IMR-90 (cell line): ENCODE measurements at regions not wholly inside any gene's neighbourhood (a gene's known extent, or its start where the extent isn't known, plus 50 kb on each side); places are given as distances from the start of the nearest gene placed in this dataset.

ENCODE experiments used
- ATAC-seq: fragments of 200-7000 bp; cut with Tn5 transposase; 2 replicates; pipeline ENCODE4 v1.9.1; 2020; ENCODE audit warnings: low read depth, mild to moderate bottlenecking, moderate library complexity
- BruUV-seq: library from RNA; stranded (reverse); fragments of 400-500 nt; replicated peaks from 2 replicates; lab custom pipeline; 2021; lab: Mats Ljungman, UMichigan
- CTCF ChIA-PET: fragments of 300-600 bp; formaldehyde crosslinking; extraction: SDS; loops from one replicate; lab custom pipeline; 2021; ENCODE audit warnings: antibody characterized with exemption; lab: Yijun Ruan, JAX
- POLR2A ChIA-PET: fragments of 300-600 bp; sonication (Branson Sonifier 250); formaldehyde crosslinking; loops from one replicate; lab custom pipeline; 2022; ENCODE audit warnings: antibody characterized with exemption; ENCODE audit not compliant: unreplicated experiment; lab: Charles Lee
- DNase-seq: peaks from one replicate; pipeline ENCODE4 v3.0.0; 2013
- H2AFZ ChIP-seq: replicated peaks from 2 replicates; pipeline ENCODE3; 2013; ENCODE audit warnings: low read length, mild to moderate bottlenecking; ENCODE audit not compliant: poor library complexity
- H2AK5ac ChIP-seq: 2 replicates; pipeline ENCODE4 v1.6.1; 2013; ENCODE audit warnings: low read depth, low read length, inconsistent platforms
- H2AK9ac ChIP-seq: replicated peaks from 2 replicates; pipeline ENCODE3; 2013; ENCODE audit warnings: mild to moderate bottlenecking, low read depth, low read length, moderate library complexity; ENCODE audit not compliant: poor library complexity
- H2BK120ac ChIP-seq: 2 replicates; pipeline ENCODE4 v1.6.1; 2013; ENCODE audit warnings: low read depth, low read length, inconsistent platforms
- H2BK15ac ChIP-seq: 3 replicates; pipeline ENCODE4 v1.6.1; 2013; ENCODE audit warnings: low read depth, low read length, inconsistent platforms
- H2BK20ac ChIP-seq: 2 replicates; pipeline ENCODE4 v1.6.1; 2013; ENCODE audit warnings: low read depth, mild to moderate bottlenecking, inconsistent platforms, low read length, moderate library complexity
- H2BK5ac ChIP-seq: 2 replicates; pipeline ENCODE4 v1.6.1; 2013; ENCODE audit warnings: mild to moderate bottlenecking, low read depth, low read length, inconsistent platforms; ENCODE audit not compliant: poor library complexity, severe bottlenecking
- H3K14ac ChIP-seq: replicated peaks from 2 replicates; pipeline ENCODE4 v1.6.1; 2013; ENCODE audit warnings: low read depth, low read length, inconsistent platforms
- H3K18ac ChIP-seq: 2 replicates; pipeline ENCODE4 v1.6.1; 2013; ENCODE audit warnings: low read depth, low read length, control low read depth
- H3K23ac ChIP-seq: 2 replicates; pipeline ENCODE4 v1.6.1; 2013; ENCODE audit warnings: low read depth, low read length, inconsistent platforms
- H3K27ac ChIP-seq: 2 replicates; pipeline ENCODE4 v1.5.1; 2013; ENCODE audit warnings: mild to moderate bottlenecking, control low read depth, low read length; ENCODE audit not compliant: insufficient read depth
- H3K27me3 ChIP-seq: 2 replicates; pipeline ENCODE4 v1.6.1; 2013; ENCODE audit warnings: low read length; ENCODE audit not compliant: control insufficient read depth, insufficient read depth
- H3K36me3 ChIP-seq: 2 replicates; pipeline ENCODE4 v1.6.1; 2013; ENCODE audit warnings: low read length, mixed read lengths; ENCODE audit not compliant: control insufficient read depth, insufficient read depth
- H3K4ac ChIP-seq: 2 replicates; pipeline ENCODE4 v1.6.1; 2013; ENCODE audit warnings: low read depth, low read length, inconsistent platforms
- H3K4me1 ChIP-seq: 2 replicates; pipeline ENCODE4 v1.6.1; 2013; ENCODE audit warnings: low read length, mixed read lengths; ENCODE audit not compliant: control insufficient read depth, insufficient read depth
- H3K4me2 ChIP-seq: 2 replicates; pipeline ENCODE4 v1.6.1; 2013; ENCODE audit warnings: low read depth, mild to moderate bottlenecking, control low read depth, low read length, moderate library complexity
- H3K4me3 ChIP-seq: 2 replicates; pipeline ENCODE4 v1.5.1; 2013; ENCODE audit warnings: low read depth, mild to moderate bottlenecking, control low read depth, low read length, moderate library complexity; ENCODE audit not compliant: insufficient read depth
- H3K56ac ChIP-seq: 2 replicates; pipeline ENCODE4 v1.6.1; 2013; ENCODE audit warnings: low read length, inconsistent platforms; ENCODE audit not compliant: insufficient read depth; ENCODE audit errors: extremely low read depth
- H3K79me1 ChIP-seq, 2 experiments: 2 replicates each; pipeline ENCODE4 v1.6.1; 2013; ENCODE audit warnings: low read length in 2 of 2, inconsistent platforms in 1 of 2, low read depth in 1 of 2
- H3K9ac ChIP-seq: 2 replicates; pipeline ENCODE4 v1.6.1; 2013; ENCODE audit warnings: low read depth, low read length, control low read depth
- H3K9me1 ChIP-seq: 2 replicates; pipeline ENCODE4 v1.6.1; 2013; ENCODE audit warnings: low read length, inconsistent platforms; ENCODE audit not compliant: insufficient read depth
- H3K9me3 ChIP-seq: 2 replicates; pipeline ENCODE4 v1.6.1; 2013; ENCODE audit warnings: low read length; ENCODE audit not compliant: control insufficient read depth, insufficient read depth
- H4K20me1 ChIP-seq: 2 replicates; pipeline ENCODE4 v1.6.1; 2013; ENCODE audit warnings: low read length, inconsistent platforms; ENCODE audit not compliant: insufficient read depth
- H4K5ac ChIP-seq: 2 replicates; pipeline ENCODE4 v1.6.1; 2013; ENCODE audit warnings: mild to moderate bottlenecking, low read depth, low read length, control low read depth
- H4K8ac ChIP-seq, 2 experiments: 2 replicates each; pipeline ENCODE4 v1.6.1; 2013; ENCODE audit warnings: low read depth in 2 of 2, low read length in 2 of 2, control low read depth in 1 of 2, inconsistent platforms in 1 of 2
- H4K91ac ChIP-seq: 2 replicates; pipeline ENCODE4 v1.6.1; 2013; ENCODE audit warnings: low read depth, low read length, inconsistent platforms; ENCODE audit not compliant: insufficient read depth
- BHLHE40 ChIP-seq: fragments of 150-350 bp; IDR thresholded peaks from 2 replicates; pipeline ENCODE4 v1.6.1; 2016; ENCODE audit warnings: mild to moderate bottlenecking, low read depth, low read length
- CEBPB ChIP-seq: IDR thresholded peaks from 2 replicates; pipeline ENCODE4 v1.6.1; 2012; ENCODE audit warnings: low read depth, low read length, improper control_type of control experiment
- CHD1 ChIP-seq: IDR thresholded peaks from 2 replicates; pipeline ENCODE4 v1.6.1; 2012; ENCODE audit warnings: low read depth, low read length, improper control_type of control experiment
- ELK1 ChIP-seq: fragments of 150-350 bp; IDR thresholded peaks from 2 replicates; pipeline ENCODE4 v1.6.1; 2016; ENCODE audit warnings: low read depth, mild to moderate bottlenecking, low read length, moderate library complexity, borderline replicate concordance
- FOS ChIP-seq: fragments of 150-350 bp; IDR thresholded peaks from 2 replicates; pipeline ENCODE4 v1.6.1; 2016; ENCODE audit warnings: low read depth, low read length
- MAFK ChIP-seq: IDR thresholded peaks from 2 replicates; pipeline ENCODE4 v1.6.1; 2012; ENCODE audit warnings: low read depth, low read length, improper control_type of control experiment
- MAZ ChIP-seq: IDR thresholded peaks from 2 replicates; pipeline ENCODE4 v1.6.1; 2012; ENCODE audit warnings: low read depth, mild to moderate bottlenecking, low read length, improper control_type of control experiment, moderate library complexity, borderline replicate concordance
- MXI1 ChIP-seq: IDR thresholded peaks from 2 replicates; pipeline ENCODE4 v1.6.1; 2012; ENCODE audit warnings: low read depth, mild to moderate bottlenecking, low read length, moderate library complexity, borderline replicate concordance
- POLR2A ChIP-seq: IDR thresholded peaks from 2 replicates; pipeline ENCODE4 v1.6.1; 2012; ENCODE audit warnings: mild to moderate bottlenecking, low read depth, low read length
- RAD21 ChIP-seq: IDR thresholded peaks from 2 replicates; pipeline ENCODE4 v1.6.1; 2012; ENCODE audit warnings: low read length, improper control_type of control experiment
- RCOR1 ChIP-seq: IDR thresholded peaks from 2 replicates; pipeline ENCODE4 v1.6.1; 2012; ENCODE audit warnings: mild to moderate bottlenecking, low read length, improper control_type of control experiment; ENCODE audit not compliant: insufficient replicate concordance
- RFX5 ChIP-seq: IDR thresholded peaks from 2 replicates; pipeline ENCODE4 v1.8.0; 2012; ENCODE audit warnings: low read depth, mild to moderate bottlenecking, low read length, moderate library complexity
- SMC3 ChIP-seq: fragments of 150-350 bp; IDR thresholded peaks from 2 replicates; pipeline ENCODE4 v1.6.1; 2016; ENCODE audit warnings: low read depth, mild to moderate bottlenecking, antibody characterized with exemption, low read length, moderate library complexity
- WGBS, 2 experiments: methylation state at CpG; one replicate each; pipeline versions ENCODE4 v1.1.5 to v1.1.7; 2013; ENCODE audit warnings: missing lambda C conversion rate in 2 of 2; ENCODE audit not compliant: insufficient read length in 1 of 2; ENCODE audit errors: extremely low coverage in 2 of 2; 5-methylcytosine and 5-hydroxymethylcytosine counted together
- dilution Hi-C: fragments of 300-500 bp; cut with HindIII; formaldehyde crosslinking; loops from one replicate; pipeline ENCODE4 v1.14.3; 2018; ENCODE audit warnings: low sequenced_read_pairs; ENCODE audit not compliant: unreplicated experiment
- in situ Hi-C: fragments of 300-500 bp; cut with MboI; formaldehyde crosslinking; loops from 3 replicates; pipeline ENCODE4 v1.14.3; 2019; ENCODE audit warnings: low sequenced_read_pairs, inconsistent platforms, mixed read lengths
- intact Hi-C: fragments of 100-400 bp; cut with micrococcal nuclease; formaldehyde crosslinking; loops from 2 replicates; pipeline ENCODE4 v1.10.0; 2022
- TF ChIP-seq, protein P1 (sequence below): fragments of 150-350 bp; IDR thresholded peaks from 2 replicates; pipeline ENCODE4 v1.6.1; 2017; ENCODE audit warnings: mild to moderate bottlenecking, antibody characterized with exemption, low read length, low read depth
- TF ChIP-seq, protein P2 (sequence below): conservative IDR thresholded peaks from 2 replicates; pipeline ENCODE4 v1.5.1; 2012; ENCODE audit warnings: mild to moderate bottlenecking, low read depth, low read length, improper control_type of control experiment

DNA sequence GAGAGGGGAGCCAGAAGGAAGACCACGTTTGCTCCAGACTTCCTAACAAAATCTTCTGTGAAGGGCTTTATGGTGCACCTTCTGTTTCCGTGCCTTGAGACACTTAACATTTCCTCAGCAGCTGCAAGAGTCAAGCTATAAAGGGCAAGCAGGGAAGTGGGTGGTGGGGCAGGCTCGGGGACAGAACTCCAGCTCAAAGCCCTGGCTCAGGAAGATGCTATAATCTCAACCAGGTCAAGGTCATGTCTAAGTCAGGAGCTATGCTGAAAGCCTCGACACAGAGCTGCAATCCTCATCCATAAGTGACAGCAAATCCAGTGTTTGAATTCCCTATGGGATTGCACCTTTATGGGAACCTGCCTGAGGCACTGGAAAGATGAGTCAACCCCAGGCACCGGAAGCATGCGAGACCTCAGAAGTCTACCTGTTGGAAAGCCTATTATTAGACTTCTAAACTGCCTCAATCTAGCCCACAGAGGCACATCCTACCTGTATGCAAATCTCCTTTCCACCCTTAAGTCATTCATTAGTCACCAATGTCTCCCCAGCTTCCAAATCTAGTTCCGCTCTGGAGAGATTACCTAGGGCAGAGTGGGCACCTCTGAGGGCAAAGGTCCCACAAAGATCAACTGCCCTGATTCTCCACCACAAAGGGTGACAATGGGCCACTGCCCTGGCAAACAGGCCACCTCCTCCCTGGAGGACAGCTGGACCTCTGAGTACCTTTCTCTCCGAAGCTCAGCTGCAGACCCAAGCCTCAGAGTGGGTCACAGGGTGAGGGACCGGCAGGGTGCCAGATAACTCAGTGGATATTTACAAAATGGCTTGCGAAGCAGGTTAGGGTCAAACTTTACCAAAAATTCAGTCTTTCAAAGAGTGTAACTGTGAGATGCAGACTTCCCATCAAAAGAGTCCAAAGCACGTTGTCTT lies 287.0 kb downstream of the CDC5L start:
- H4K91ac ChIP-seq = no peak overlapping the region
- H3K56ac ChIP-seq = no peak overlapping the region
- H2BK5ac ChIP-seq = no peak overlapping the region
- H3K4me2 ChIP-seq = no peak overlapping the region
- H4K20me1 ChIP-seq = no peaks in the 10 kb centered on the region
- H2BK120ac ChIP-seq = no peak overlapping the region
- intact Hi-C loops = no loop called here
- H3K9me3 ChIP-seq = no peaks in the 10 kb centered on the region
- no peak overlapping the region for H2AK5ac ChIP-seq
- H2BK20ac ChIP-seq = no peak overlapping the region
- in situ Hi-C loops = loop anchor here (25.0 kb wide), 1 partner anchor 1238 kb away; no protein-coding TSS in a partner anchor
- H3K18ac ChIP-seq = no peak overlapping the region
- no peak overlapping the region for H3K23ac ChIP-seq
- dilution Hi-C loops = no loop called here
- H3K36me3 ChIP-seq = no peaks in the 10 kb centered on the region
- BruUV-seq = no TSS peak
- H3K27me3 ChIP-seq = peaks cover 35% of the 10 kb centered on the region
- ATAC-seq (no peak), DNase-seq (no peak)
- CTCF ChIA-PET = no interaction called here
- H4K5ac ChIP-seq = no peak overlapping the region
- no peak overlapping the region for H3K4ac ChIP-seq
- POLR2A ChIA-PET = no interaction called here
- WGBS, 2 experiments = 83% methylated on average over 3 of the region's 11 CpGs; no CpG with 5 or more reads in 1 of the 2 experiments
- no peak overlapping the region for H2BK15ac ChIP-seq
- no peak overlapping the region for H3K4me3 ChIP-seq
- H3K27ac ChIP-seq = no peak overlapping the region
- no peak overlapping the region for H4K8ac ChIP-seq
- H3K14ac ChIP-seq = no peak overlapping the region
- H2AFZ ChIP-seq = no peak overlapping the region
- no peaks in the 10 kb centered on the region for H3K79me1 ChIP-seq
- H2AK9ac ChIP-seq = no peak overlapping the region
- no peaks in the 10 kb centered on the region; the same call in 1 of the 2 replicates for H3K9me1 ChIP-seq
- no peaks in the 10 kb centered on the region for H3K4me1 ChIP-seq
- H3K9ac ChIP-seq = no peak overlapping the region
- TF ChIP-seq RAD21 = no peak
- no peak for TF ChIP-seq RCOR1
- TF ChIP-seq MXI1 = no peak
- no peak for TF ChIP-seq CHD1
- no peak for TF ChIP-seq MAZ
- TF ChIP-seq RFX5 = no peak
- no peak for TF ChIP-seq FOS
- TF ChIP-seq MAFK = no peak
- TF ChIP-seq ELK1 = no peak
- TF ChIP-seq, protein P1, sequence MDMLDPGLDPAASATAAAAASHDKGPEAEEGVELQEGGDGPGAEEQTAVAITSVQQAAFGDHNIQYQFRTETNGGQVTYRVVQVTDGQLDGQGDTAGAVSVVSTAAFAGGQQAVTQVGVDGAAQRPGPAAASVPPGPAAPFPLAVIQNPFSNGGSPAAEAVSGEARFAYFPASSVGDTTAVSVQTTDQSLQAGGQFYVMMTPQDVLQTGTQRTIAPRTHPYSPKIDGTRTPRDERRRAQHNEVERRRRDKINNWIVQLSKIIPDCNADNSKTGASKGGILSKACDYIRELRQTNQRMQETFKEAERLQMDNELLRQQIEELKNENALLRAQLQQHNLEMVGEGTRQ = no peak
- TF ChIP-seq, protein P2, sequence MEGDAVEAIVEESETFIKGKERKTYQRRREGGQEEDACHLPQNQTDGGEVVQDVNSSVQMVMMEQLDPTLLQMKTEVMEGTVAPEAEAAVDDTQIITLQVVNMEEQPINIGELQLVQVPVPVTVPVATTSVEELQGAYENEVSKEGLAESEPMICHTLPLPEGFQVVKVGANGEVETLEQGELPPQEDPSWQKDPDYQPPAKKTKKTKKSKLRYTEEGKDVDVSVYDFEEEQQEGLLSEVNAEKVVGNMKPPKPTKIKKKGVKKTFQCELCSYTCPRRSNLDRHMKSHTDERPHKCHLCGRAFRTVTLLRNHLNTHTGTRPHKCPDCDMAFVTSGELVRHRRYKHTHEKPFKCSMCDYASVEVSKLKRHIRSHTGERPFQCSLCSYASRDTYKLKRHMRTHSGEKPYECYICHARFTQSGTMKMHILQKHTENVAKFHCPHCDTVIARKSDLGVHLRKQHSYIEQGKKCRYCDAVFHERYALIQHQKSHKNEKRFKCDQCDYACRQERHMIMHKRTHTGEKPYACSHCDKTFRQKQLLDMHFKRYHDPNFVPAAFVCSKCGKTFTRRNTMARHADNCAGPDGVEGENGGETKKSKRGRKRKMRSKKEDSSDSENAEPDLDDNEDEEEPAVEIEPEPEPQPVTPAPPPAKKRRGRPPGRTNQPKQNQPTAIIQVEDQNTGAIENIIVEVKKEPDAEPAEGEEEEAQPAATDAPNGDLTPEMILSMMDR = no peak
- TF ChIP-seq BHLHE40 = no peak
- no peak for TF ChIP-seq POLR2A
- no peak for TF ChIP-seq SMC3
- no peak for TF ChIP-seq CEBPB
